Limb (tissue), 2 donors: ENCODE measurements at regions not wholly inside any gene's neighbourhood (a gene's known extent, or its start where the extent isn't known, plus 50 kb on each side); places are given as distances from the start of the nearest gene placed in this dataset.

Source experiments
- DNase-seq, 2 donors: peaks; one replicate each; pipeline ENCODE4 v3.0.0-alpha.2; 2016; ENCODE audit errors: extremely low spot score in 2 of 2

GRCh38 chr10:8533462-8533861, 479.0 kb downstream of the GATA3 start:
- DNase-seq, result no peak

- peak in 1 of 2 donors; percentile 6 for DNase-seq
Measured at GRCh38 chr10:8534096-8534495, 479.6 kb downstream of the GATA3 start.

GRCh38 chr10:8534891-8535290, 480.4 kb downstream of the GATA3 start:
- no peak for DNase-seq

- DNase-seq, result no peak
Measured at GRCh38 chr10:8539056-8539455, 484.6 kb downstream of the GATA3 start.

- DNase-seq, result no peak
Measured at GRCh38 chr10:8543361-8544056, 489.0 kb downstream of the GATA3 start.

GRCh38 chr10:8544057-8544380, 489.5 kb downstream of the GATA3 start:
- DNase-seq, result no peak

- DNase-seq, result no peak
Measured at GRCh38 chr10:8544500-8544899, 490.0 kb downstream of the GATA3 start.

- no peak for DNase-seq
Measured at GRCh38 chr10:8554574-8554973, 500.1 kb downstream of the GATA3 start.

- DNase-seq, result no peak
Measured at GRCh38 chr10:8556321-8556720, 501.8 kb downstream of the GATA3 start.

GRCh38 chr10:8563478-8563877, 509.0 kb downstream of the GATA3 start:
- DNase-seq, result no peak

- DNase-seq, result no peak
Measured at GRCh38 chr10:8566737-8567136, 512.2 kb downstream of the GATA3 start.

- DNase-seq, result no peak
Measured at GRCh38 chr10:8568401-8568800, 513.9 kb downstream of the GATA3 start.

GRCh38 chr10:8575620-8576019, 521.1 kb downstream of the GATA3 start:
- no peak for DNase-seq

- DNase-seq, result no peak
Measured at GRCh38 chr10:8576281-8576680, 521.8 kb downstream of the GATA3 start.

GRCh38 chr10:8576911-8577310, 522.4 kb downstream of the GATA3 start:
- no peak for DNase-seq

GRCh38 chr10:8577686-8578085, 523.2 kb downstream of the GATA3 start:
- DNase-seq, result no peak

GRCh38 chr10:8581521-8582225, 527.2 kb downstream of the GATA3 start:
- no peak for DNase-seq

- DNase-seq, result no peak
Measured at GRCh38 chr10:8583096-8583495, 528.6 kb downstream of the GATA3 start.

GRCh38 chr10:8584666-8585065, 530.2 kb downstream of the GATA3 start:
- DNase-seq, result no peak

- DNase-seq, result no peak
Measured at GRCh38 chr10:8586504-8586903, 532.0 kb downstream of the GATA3 start.

- DNase-seq, result no peak
Measured at GRCh38 chr10:8588135-8588534, 533.6 kb downstream of the GATA3 start.

- DNase-seq, result no peak
Measured at GRCh38 chr10:8590518-8590917, 536.0 kb downstream of the GATA3 start.

- DNase-seq, result no peak
Measured at GRCh38 chr10:8591640-8592039, 537.2 kb downstream of the GATA3 start.
